Ishikawa (cell line): ENCODE measurements at regions not wholly inside any gene's neighbourhood (a gene's known extent, or its start where the extent isn't known, plus 50 kb on each side); places are given as distances from the start of the nearest gene placed in this dataset.

Experiments used
- CEBPB ChIP-seq: IDR thresholded peaks from 2 replicates; pipeline ENCODE4 v1.6.1; 2012
- CREB1 ChIP-seq: IDR thresholded peaks from 2 replicates; pipeline ENCODE4 v1.6.1; 2012; ENCODE audit warnings: low read depth
- EGR1 ChIP-seq: IDR thresholded peaks from 2 replicates; pipeline ENCODE4 v1.6.1; 2012
- EP300 ChIP-seq: IDR thresholded peaks from 2 replicates; pipeline ENCODE4 v1.6.1; 2012; ENCODE audit warnings: borderline replicate concordance
- FOXM1 ChIP-seq: IDR thresholded peaks from 2 replicates; pipeline ENCODE4 v1.6.1; 2012; ENCODE audit warnings: low read depth, borderline replicate concordance
- NFIC ChIP-seq: IDR thresholded peaks from 2 replicates; pipeline ENCODE4 v1.6.1; 2012
- RAD21 ChIP-seq: IDR thresholded peaks from 2 replicates; pipeline ENCODE4 v1.6.1; 2012; ENCODE audit warnings: low read depth
- TAF1 ChIP-seq: IDR thresholded peaks from 2 replicates; pipeline ENCODE4 v1.6.1; 2012; ENCODE audit warnings: low read depth, mild to moderate bottlenecking
- TCF12 ChIP-seq: IDR thresholded peaks from 2 replicates; pipeline ENCODE4 v1.6.1; 2012; ENCODE audit warnings: low read depth
- TEAD4 ChIP-seq: IDR thresholded peaks from 2 replicates; pipeline ENCODE4 v1.6.1; 2012
- YY1 ChIP-seq: IDR thresholded peaks from 2 replicates; pipeline ENCODE4 v1.6.1; 2012; ENCODE audit warnings: low read depth
- ZBTB7A ChIP-seq: IDR thresholded peaks from 2 replicates; pipeline ENCODE4 v1.6.1; 2012; ENCODE audit warnings: low read depth
- TF ChIP-seq, protein P1 (sequence below): IDR thresholded peaks from 2 replicates; pipeline ENCODE4 v1.6.1; 2012; ENCODE audit warnings: low read depth, mild to moderate bottlenecking
- TF ChIP-seq, protein P2 (sequence below): IDR thresholded peaks from 2 replicates; pipeline ENCODE4 v1.6.1; 2012
- TF ChIP-seq, protein P3 (sequence below): IDR thresholded peaks from 2 replicates; pipeline ENCODE4 v1.6.1; 2012

GRCh38 chr1:38616846-38617245, 242.7 kb downstream of the RRAGC start:
- TF ChIP-seq, protein P1, sequence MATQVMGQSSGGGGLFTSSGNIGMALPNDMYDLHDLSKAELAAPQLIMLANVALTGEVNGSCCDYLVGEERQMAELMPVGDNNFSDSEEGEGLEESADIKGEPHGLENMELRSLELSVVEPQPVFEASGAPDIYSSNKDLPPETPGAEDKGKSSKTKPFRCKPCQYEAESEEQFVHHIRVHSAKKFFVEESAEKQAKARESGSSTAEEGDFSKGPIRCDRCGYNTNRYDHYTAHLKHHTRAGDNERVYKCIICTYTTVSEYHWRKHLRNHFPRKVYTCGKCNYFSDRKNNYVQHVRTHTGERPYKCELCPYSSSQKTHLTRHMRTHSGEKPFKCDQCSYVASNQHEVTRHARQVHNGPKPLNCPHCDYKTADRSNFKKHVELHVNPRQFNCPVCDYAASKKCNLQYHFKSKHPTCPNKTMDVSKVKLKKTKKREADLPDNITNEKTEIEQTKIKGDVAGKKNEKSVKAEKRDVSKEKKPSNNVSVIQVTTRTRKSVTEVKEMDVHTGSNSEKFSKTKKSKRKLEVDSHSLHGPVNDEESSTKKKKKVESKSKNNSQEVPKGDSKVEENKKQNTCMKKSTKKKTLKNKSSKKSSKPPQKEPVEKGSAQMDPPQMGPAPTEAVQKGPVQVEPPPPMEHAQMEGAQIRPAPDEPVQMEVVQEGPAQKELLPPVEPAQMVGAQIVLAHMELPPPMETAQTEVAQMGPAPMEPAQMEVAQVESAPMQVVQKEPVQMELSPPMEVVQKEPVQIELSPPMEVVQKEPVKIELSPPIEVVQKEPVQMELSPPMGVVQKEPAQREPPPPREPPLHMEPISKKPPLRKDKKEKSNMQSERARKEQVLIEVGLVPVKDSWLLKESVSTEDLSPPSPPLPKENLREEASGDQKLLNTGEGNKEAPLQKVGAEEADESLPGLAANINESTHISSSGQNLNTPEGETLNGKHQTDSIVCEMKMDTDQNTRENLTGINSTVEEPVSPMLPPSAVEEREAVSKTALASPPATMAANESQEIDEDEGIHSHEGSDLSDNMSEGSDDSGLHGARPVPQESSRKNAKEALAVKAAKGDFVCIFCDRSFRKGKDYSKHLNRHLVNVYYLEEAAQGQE, result no peak
- no peak for TF ChIP-seq CREB1
- TF ChIP-seq, protein P2, sequence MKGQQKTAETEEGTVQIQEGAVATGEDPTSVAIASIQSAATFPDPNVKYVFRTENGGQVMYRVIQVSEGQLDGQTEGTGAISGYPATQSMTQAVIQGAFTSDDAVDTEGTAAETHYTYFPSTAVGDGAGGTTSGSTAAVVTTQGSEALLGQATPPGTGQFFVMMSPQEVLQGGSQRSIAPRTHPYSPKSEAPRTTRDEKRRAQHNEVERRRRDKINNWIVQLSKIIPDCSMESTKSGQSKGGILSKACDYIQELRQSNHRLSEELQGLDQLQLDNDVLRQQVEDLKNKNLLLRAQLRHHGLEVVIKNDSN, result no peak
- TF ChIP-seq RAD21, result no peak
- no peak for TF ChIP-seq YY1
- TF ChIP-seq ZBTB7A, result no peak
- no peak for TF ChIP-seq NFIC
- no peak for TF ChIP-seq EP300
- TF ChIP-seq, protein P3, sequence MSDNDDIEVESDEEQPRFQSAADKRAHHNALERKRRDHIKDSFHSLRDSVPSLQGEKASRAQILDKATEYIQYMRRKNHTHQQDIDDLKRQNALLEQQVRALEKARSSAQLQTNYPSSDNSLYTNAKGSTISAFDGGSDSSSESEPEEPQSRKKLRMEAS, result no peak
- no peak for TF ChIP-seq TAF1
- TF ChIP-seq TEAD4, result no peak
- TF ChIP-seq EGR1, result no peak
- no peak for TF ChIP-seq CEBPB
- no peak for TF ChIP-seq FOXM1
- TF ChIP-seq TCF12, result no peak

DNA sequence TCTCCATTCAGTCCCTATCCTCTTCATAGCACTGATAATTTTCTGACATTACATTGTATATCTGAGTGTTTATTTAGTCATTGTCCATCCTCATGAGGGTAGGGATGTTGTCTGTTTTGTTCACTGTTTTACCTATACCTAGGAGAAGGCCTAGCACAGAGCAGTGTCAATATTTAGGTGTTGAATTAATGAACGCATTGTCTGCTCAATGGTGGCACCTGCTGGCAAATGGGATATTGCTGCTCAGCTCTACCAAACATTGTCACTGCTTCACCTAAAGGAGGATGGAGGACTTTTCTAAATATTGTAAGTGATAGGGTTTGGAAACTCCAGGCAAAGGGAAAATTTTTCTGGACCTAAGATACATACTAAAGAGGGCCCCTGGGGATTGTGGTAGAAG, 243.9 kb downstream of the RRAGC start:
- TF ChIP-seq TCF12 (no peak), ZBTB7A (no peak), EGR1 (no peak), CEBPB (no peak), YY1 (no peak)
- TF ChIP-seq, protein P3, result no peak
- TF ChIP-seq, protein P1, result no peak

DNA sequence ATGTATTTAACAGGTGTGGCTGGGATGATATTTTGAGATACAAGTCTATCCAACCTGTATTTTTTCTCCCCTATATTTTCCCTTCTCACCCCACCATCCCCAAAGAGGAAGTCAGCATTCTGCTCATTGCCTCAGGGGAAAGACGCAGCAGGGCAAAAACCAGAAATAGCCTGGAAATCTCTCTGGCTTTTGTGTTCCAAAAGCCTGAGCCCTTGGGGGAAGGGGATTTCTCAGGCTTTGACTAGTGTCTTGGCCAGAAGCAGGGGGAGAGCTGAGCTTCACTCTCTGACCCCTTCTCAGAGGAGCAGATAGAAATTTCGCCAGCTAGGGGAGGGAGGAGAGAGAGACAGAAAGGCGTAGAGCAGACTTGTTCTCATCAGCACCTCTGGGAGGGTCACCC, 244.7 kb downstream of the RRAGC start:
- TF ChIP-seq, protein P3, result no peak

DNA sequence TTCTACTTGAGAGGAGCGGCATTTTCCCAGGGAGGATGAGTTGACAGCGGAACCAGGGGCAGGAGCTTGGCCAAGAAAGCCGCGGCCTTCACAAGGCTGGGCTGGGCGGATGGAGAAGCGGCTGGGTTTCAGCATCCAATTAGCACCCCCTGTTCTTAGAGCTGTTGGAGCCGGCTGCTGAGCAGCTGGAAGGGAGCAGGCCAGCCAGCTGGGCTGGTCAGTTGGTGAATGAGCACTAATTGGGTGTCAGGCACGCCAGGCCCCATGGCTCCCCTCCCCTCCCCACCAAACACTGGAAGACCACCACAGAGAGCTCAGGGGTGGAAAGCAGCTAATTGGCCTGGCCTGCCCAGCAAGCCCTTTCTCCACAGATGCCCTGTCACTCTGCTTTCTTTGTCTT, 245.6 kb downstream of the RRAGC start:
- no peak for TF ChIP-seq EP300
- TF ChIP-seq ZBTB7A, result no peak
- TF ChIP-seq TAF1, result no peak
- TF ChIP-seq RAD21, result no peak
- no peak for TF ChIP-seq CEBPB
- no peak for TF ChIP-seq FOXM1
- TF ChIP-seq YY1, result no peak
- TF ChIP-seq, protein P3, result no peak
- TF ChIP-seq EGR1, result no peak
- TF ChIP-seq, protein P1, result no peak

GRCh38 chr1:38612951-38613350, 246.6 kb downstream of the RRAGC start:
- TF ChIP-seq, protein P2, result no peak
- TF ChIP-seq FOXM1 (no peak), EGR1 (no peak), CEBPB (no peak), TAF1 (no peak)
